K562 (cell line): ENCODE measurements at regions not wholly inside any gene's neighbourhood (a gene's known extent, or its start where the extent isn't known, plus 50 kb on each side); places are given as distances from the start of the nearest gene placed in this dataset.

Experiments
- ATAC-seq: fragments of 200-7000 bp; cut with Tn5 transposase; 3 replicates; pipeline ENCODE4 v1.9.1; 2020; ENCODE audit warnings: moderate library complexity
- BruUV-seq: library from RNA; stranded (reverse); fragments of 400-500 nt; replicated peaks from 2 replicates; lab custom pipeline; 2021; lab: Mats Ljungman, UMichigan
- CTCF ChIA-PET: fragments of 300-600 bp; formaldehyde crosslinking; extraction: SDS; loops from one replicate; lab custom pipeline; 2021; ENCODE audit warnings: low intra/inter-chr PET ratio; lab: Yijun Ruan, JAX
- POLR2A ChIA-PET: fragments of 300-600, 350-650 bp; sonication (Branson Sonifier 250); formaldehyde crosslinking; extraction: SDS; loops from one replicate; lab custom pipeline; 2021; ENCODE audit warnings: antibody characterized with exemption, inconsistent platforms; lab: Yijun Ruan, JAX
- DNase-seq, 4 experiments: peaks; one replicate each; pipeline versions ENCODE4 v3.0.0 to v3.0.0-alpha.2; 2011 to 2018; ENCODE audit warnings: low spot score in 3 of 4, mixed read lengths in 3 of 4; ENCODE audit errors: extremely low read depth in 1 of 4
- FAIRE-seq: peaks from 2 replicates; lab custom pipeline; 2011; peaks lifted over from hg19 to GRCh38; lab: Jason Lieb, UNC
- H2AFZ ChIP-seq: 2 replicates; pipeline ENCODE4 v1.6.0; 2011; ENCODE audit warnings: low read depth, low read length, control low read depth, inconsistent platforms
- H3K27ac ChIP-seq: fragments of 200-600 bp; 3 replicates; pipeline ENCODE4 v1.8.0; 2011; ENCODE audit warnings: low read depth, mild to moderate bottlenecking, control low read depth, inconsistent platforms, low read length, moderate library complexity, mixed read lengths; ENCODE audit errors: extremely low read depth
- H3K27me3 ChIP-seq, 2 experiments: fragments of 300-600 bp in 1 of 2; 2 replicates in 1 of 2; 3 replicates in 1 of 2; pipeline versions ENCODE4 v1.6.0 to v1.8.0; 2011; ENCODE audit warnings: inconsistent platforms in 2 of 2, low read length in 2 of 2, mild to moderate bottlenecking in 1 of 2, mixed read lengths in 1 of 2, moderate library complexity in 1 of 2; ENCODE audit not compliant: control insufficient read depth in 2 of 2, insufficient read depth in 2 of 2
- H3K36me3 ChIP-seq: fragments of 300-600 bp; 3 replicates; pipeline ENCODE4 v1.8.0; 2011; ENCODE audit warnings: mild to moderate bottlenecking, low read length, inconsistent platforms; ENCODE audit not compliant: control insufficient read depth, insufficient read depth
- H3K4me1 ChIP-seq, 2 experiments: fragments of 200-600 bp in 1 of 2; replicated peaks in 1 of 2; 2 replicates in 1 of 2; 3 replicates in 1 of 2; pipeline versions ENCODE4 v1.5.1 to v1.8.0; 2011; ENCODE audit warnings: inconsistent platforms in 2 of 2, low read length in 2 of 2, mild to moderate bottlenecking in 1 of 2, mixed read lengths in 1 of 2, moderate library complexity in 1 of 2; ENCODE audit not compliant: control insufficient read depth in 2 of 2, insufficient read depth in 2 of 2
- H3K4me2 ChIP-seq: 2 replicates; pipeline ENCODE4 v1.6.1; 2011; ENCODE audit warnings: low read length, control low read depth, inconsistent platforms, mixed read lengths; ENCODE audit not compliant: insufficient read depth
- H3K4me3 ChIP-seq: fragments of 200-600 bp; sonication (generic), shearing (Covaris generic); 2 replicates; pipeline ENCODE4 v1.5.1; 2016; ENCODE audit warnings: control low read depth, inconsistent platforms
- H3K79me2 ChIP-seq: fragments of 200-600 bp; 3 replicates; pipeline ENCODE4 v1.8.0; 2011; ENCODE audit warnings: low read length, inconsistent platforms; ENCODE audit not compliant: control insufficient read depth, insufficient read depth
- H3K9ac ChIP-seq, 2 experiments: 2 replicates each; pipeline versions ENCODE4 v1.6.0 to v1.6.1; 2011; ENCODE audit warnings: low read depth in 2 of 2, low read length in 2 of 2, control low read depth in 1 of 2, inconsistent platforms in 1 of 2, mild to moderate bottlenecking in 1 of 2, mixed read lengths in 1 of 2; ENCODE audit not compliant: insufficient read depth in 1 of 2
- H3K9me1 ChIP-seq: one replicate; pipeline ENCODE4 v1.6.0; 2011; ENCODE audit warnings: inconsistent platforms, mild to moderate bottlenecking, low read length, moderate library complexity; ENCODE audit not compliant: control insufficient read depth, insufficient read depth
- H3K9me3 ChIP-seq: replicated peaks from 2 replicates; pipeline ENCODE4 v1.5.1; 2011; ENCODE audit warnings: low read depth, low read length, inconsistent platforms; ENCODE audit not compliant: control insufficient read depth, insufficient read depth
- H4K20me1 ChIP-seq: replicated peaks from 2 replicates; pipeline ENCODE4 v1.6.1; 2011; ENCODE audit warnings: low read length, inconsistent platforms, mixed read lengths; ENCODE audit not compliant: control insufficient read depth, insufficient read depth
- E2F3 ChIP-seq: fragments of 250-450 bp; sonication (Bioruptor Pico); IDR thresholded peaks from 2 replicates; pipeline ENCODE4 v1.4.0; 2020; ENCODE audit warnings: mild to moderate bottlenecking
- ELF4 ChIP-seq: fragments of 450-650 bp; formaldehyde crosslinking; IDR thresholded peaks from 2 replicates; pipeline ENCODE4 v1.4.0; 2022; ENCODE audit warnings: missing genetic modification characterization
- GTF2E2 ChIP-seq: fragments of 200-800 bp; sonication (Bioruptor generic); IDR thresholded peaks from 2 replicates; pipeline ENCODE4 v1.6.1; 2016; ENCODE audit warnings: missing genetic modification characterization, missing compliant biosample characterization
- HBP1 ChIP-seq: fragments of 450-650 bp; formaldehyde crosslinking; IDR thresholded peaks from 2 replicates; pipeline ENCODE4 v1.4.0; 2022; ENCODE audit warnings: missing genetic modification characterization
- MYNN ChIP-seq, 2 experiments: sonication (generic); formaldehyde crosslinking in 1 of 2; IDR thresholded peaks; 2 replicates each; pipeline versions ENCODE4 v1.5.0 to v1.6.1; 2016 to 2020; ENCODE audit warnings: antibody characterized with exemption in 1 of 2, missing genetic modification reagents in 1 of 2
- RBFOX2 ChIP-seq: fragments of 200-400 bp; formaldehyde crosslinking; IDR thresholded peaks from 2 replicates; pipeline ENCODE4 v1.6.1; 2017; ENCODE audit warnings: low read depth, mild to moderate bottlenecking, low read length, moderate library complexity
- RHOXF2B ChIP-seq: fragments of 250-450 bp; sonication (Bioruptor Pico); conservative IDR thresholded peaks from 2 replicates; pipeline ENCODE4 v1.5.1; 2021
- SETDB1 ChIP-seq: IDR thresholded peaks from one replicate; pipeline ENCODE4 v1.6.1; 2012; ENCODE audit warnings: low read length, control low read depth, inconsistent platforms
- SMARCE1 ChIP-seq: fragments of 450-650 bp; IDR thresholded peaks from 2 replicates; pipeline ENCODE4 v1.7.1; 2016; ENCODE audit warnings: mild to moderate bottlenecking
- TAF7 ChIP-seq: fragments of 450-650 bp; IDR thresholded peaks from 2 replicates; pipeline ENCODE4 v1.6.1; 2016; ENCODE audit warnings: missing genetic modification characterization, missing compliant biosample characterization
- TRIM24 ChIP-seq, 2 experiments: fragments of 450-650 bp; IDR thresholded peaks; 2 replicates each; pipeline ENCODE4 v1.6.1; 2016
- ZC3H8 ChIP-seq: fragments of 450-650 bp; IDR thresholded peaks from 2 replicates; pipeline ENCODE4 v1.6.1; 2017
- ZNF133 ChIP-seq: fragments of 250-450 bp; sonication (Bioruptor Pico); IDR thresholded peaks from 2 replicates; pipeline ENCODE4 v1.4.0; 2020; ENCODE audit warnings: mild to moderate bottlenecking
- ZNF253 ChIP-seq: fragments of 250-450 bp; sonication (Bioruptor Pico); conservative IDR thresholded peaks from 2 replicates; pipeline ENCODE4 v1.6.1; 2021; ENCODE audit warnings: mild to moderate bottlenecking
- whole genome bisulfite sequencing: fragments of 100-300 bp; shearing (Covaris generic); methylation state at CpG from one replicate; pipeline ENCODE4 v1.1.6; 2016; ENCODE audit warnings: low coverage, mixed read lengths; ENCODE audit not compliant: insufficient coverage; ENCODE audit errors: missing lambda C conversion rate; 5-methylcytosine and 5-hydroxymethylcytosine counted together
- in situ Hi-C: fragments of 300-500 bp; cut with MboI; formaldehyde crosslinking; loops from 4 replicates; pipeline ENCODE4 v1.15.0; 2018; ENCODE audit warnings: inconsistent platforms, mixed read lengths
- intact Hi-C: fragments of 100-400 bp; cut with micrococcal nuclease; formaldehyde crosslinking; loops from 2 replicates; pipeline ENCODE4 v1.14.2; 2022

DNA sequence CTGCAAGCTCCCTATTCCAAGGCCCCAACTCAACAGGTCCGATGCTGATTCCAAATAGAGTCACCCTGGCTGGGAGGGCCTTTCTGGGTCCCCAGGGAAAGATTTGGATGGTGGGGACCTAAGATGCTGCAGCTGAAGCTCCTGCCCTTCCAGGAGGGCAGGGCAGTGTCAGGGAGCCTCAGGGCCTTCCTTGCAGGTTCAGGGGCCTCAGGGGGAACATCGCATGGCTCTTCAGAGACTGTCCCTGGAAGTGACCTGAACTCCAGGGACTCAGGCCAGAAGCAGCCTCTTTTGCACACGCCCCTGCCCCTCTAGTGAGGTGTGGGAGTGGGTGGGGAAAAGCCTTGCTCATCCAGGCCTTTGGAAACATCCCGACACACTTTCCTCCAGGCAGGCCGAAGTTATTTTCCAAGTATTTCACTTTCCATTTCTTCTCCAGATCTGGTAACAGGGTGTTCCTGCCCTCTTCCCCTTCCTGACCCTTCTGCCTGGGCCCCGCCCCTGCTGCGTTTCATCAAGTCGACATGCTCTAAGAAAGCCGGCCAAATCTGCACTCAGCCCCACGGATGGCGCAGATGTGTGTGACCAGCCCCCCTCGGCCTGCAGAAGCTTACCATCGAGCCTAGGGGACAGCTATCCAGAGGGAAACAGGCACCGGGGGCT lies 159.5 kb downstream of the FGF18 start:
- Histone ChIP-seq H3K4me2 (no peak overlapping the region), H3K79me2 (no peaks in the 10 kb centered on the region), H3K9me1 (no peaks in the 10 kb centered on the region), H2AFZ (no peak overlapping the region), H3K9ac (no peak overlapping the region), H4K20me1 (0 out of 2 replicates have a peak, but pooled peaks cover 5% of the 10 kb centered on the region), H3K9me3 (no peaks in the 10 kb centered on the region), H3K4me3 (no peak overlapping the region), H3K27ac (no peak overlapping the region), H3K36me3 (no peaks in the 10 kb centered on the region), H3K27me3 (peaks cover 14 to 52% of the 10 kb centered on the region in 2 experiments; a peak in 3 of 5 replicates), H3K4me1 (no peaks in the 10 kb centered on the region)
- 1% methylated on average over 14 of the region's 14 CpGs for WGBS
- FAIRE-seq (no peak), DNase-seq (no peak), ATAC-seq (no peak)
- in situ Hi-C loops (no loop called here), intact Hi-C loops (no loop called here)
- TF ChIP-seq RHOXF2B (CRISPR knock-in tag) (no peak), ZNF253 (no peak), MYNN (IDR thresholded peaks at IDR 0.05) (no peak), MYNN (CRISPR knock-in tag; IDR thresholded peaks at IDR 0.05) (no peak), ELF4 (CRISPR knock-in tag) (no peak), ZC3H8 (no peak), E2F3 (no peak), GTF2E2 (tag) (no peak), SMARCE1 (no peak), RBFOX2 (no peak), SETDB1 (no peak), HBP1 (CRISPR knock-in tag) (no peak), TRIM24 (IDR thresholded peaks at IDR 0.05) (no peak), TAF7 (no peak), ZNF133 (CRISPR knock-in tag) (no peak)
- BruUV-seq = no TSS peak
- CTCF ChIA-PET = no interaction called here
- POLR2A ChIA-PET = no interaction called here
